ENCODE measurements at regions not wholly inside any gene's neighbourhood (a gene's known extent, or its start where the extent isn't known, plus 50 kb on each side); places are given as distances from the start of the nearest gene placed in this dataset.
A peak's percentile ranks its signal among the peaks of the same experiment; 100 is the strongest.
"Not testable (repeated sequence)": the region's sequence is repeated elsewhere in the genome, so short reads cannot be mapped to it uniquely, and the experiment has no call there.

- H3K4me3 Mint-ChIP-seq; H3K4me1 Mint-ChIP-seq (ENCODE audit: low read depth); H3K27me3 Mint-ChIP-seq (ENCODE audit: low read depth); intact Hi-C loops (cut with micrococcal nuclease); H3K9me3 Mint-ChIP-seq; H3K36me3 Mint-ChIP-seq (ENCODE audit: low read depth); CTCF ChIA-PET; H3K27ac Mint-ChIP-seq: not testable (repeated sequence)
- peak; percentile 56 for DNase-seq
These were observed 75.1 kb upstream of the TP53BP2 start for GRCh38 chr1:223920805-223921204.

- H3K27ac Mint-ChIP-seq; DNase-seq; intact Hi-C loops (cut with micrococcal nuclease); H3K9me3 Mint-ChIP-seq; CTCF ChIA-PET; H3K4me3 Mint-ChIP-seq; H3K27me3 Mint-ChIP-seq (ENCODE audit: low read depth); H3K4me1 Mint-ChIP-seq (ENCODE audit: low read depth); H3K36me3 Mint-ChIP-seq (ENCODE audit: low read depth): not testable (repeated sequence)
These were observed 69.7 kb upstream of the TP53BP2 start for GRCh38 chr1:223915476-223915875.

GRCh38 chr1:223913715-223914114, 68.0 kb upstream of the TP53BP2 start:
- intact Hi-C loops (cut with micrococcal nuclease); CTCF ChIA-PET: not testable (repeated sequence)

GRCh38 chr1:223907943-223908587, 62.3 kb upstream of the TP53BP2 start:
- H3K27ac Mint-ChIP-seq; H3K4me3 Mint-ChIP-seq; intact Hi-C loops (cut with micrococcal nuclease); H3K9me3 Mint-ChIP-seq; H3K4me1 Mint-ChIP-seq (ENCODE audit: low read depth); H3K36me3 Mint-ChIP-seq (ENCODE audit: low read depth); H3K27me3 Mint-ChIP-seq (ENCODE audit: low read depth): not testable (repeated sequence)
- CTCF ChIA-PET = interaction anchor here (1.2 to 1.6 kb wide), 2 partner anchors 96 to 133 kb away, joined by 3 to 10 read pairs; no protein-coding TSS in a partner anchor
- DNase-seq = peak; percentile 50

More at GRCh38 chr1:223913715-223914114, 68.0 kb upstream of the TP53BP2 start:
- H3K9me3 Mint-ChIP-seq; H3K4me3 Mint-ChIP-seq; H3K27me3 Mint-ChIP-seq (ENCODE audit: low read depth); H3K4me1 Mint-ChIP-seq (ENCODE audit: low read depth); H3K27ac Mint-ChIP-seq; H3K36me3 Mint-ChIP-seq (ENCODE audit: low read depth); DNase-seq: not testable (repeated sequence)

GRCh38 chr1:223903221-223903620, 57.5 kb upstream of the TP53BP2 start:
- H3K4me3 Mint-ChIP-seq; H3K27me3 Mint-ChIP-seq (ENCODE audit: low read depth); CTCF ChIA-PET; H3K36me3 Mint-ChIP-seq (ENCODE audit: low read depth); H3K4me1 Mint-ChIP-seq (ENCODE audit: low read depth); DNase-seq; H3K27ac Mint-ChIP-seq; H3K9me3 Mint-ChIP-seq: not testable (repeated sequence)
- intact Hi-C loops (cut with micrococcal nuclease) = loop anchor here (5.0 kb wide), 1 partner anchor 206 kb away; no protein-coding TSS in a partner anchor

- H3K27me3 Mint-ChIP-seq (ENCODE audit: low read depth); DNase-seq; H3K4me1 Mint-ChIP-seq (ENCODE audit: low read depth); H3K9me3 Mint-ChIP-seq; H3K36me3 Mint-ChIP-seq (ENCODE audit: low read depth); H3K27ac Mint-ChIP-seq; H3K4me3 Mint-ChIP-seq; CTCF ChIA-PET: not testable (repeated sequence)
- intact Hi-C loops (cut with micrococcal nuclease) = loop anchor here (5.0 kb wide), 1 partner anchor 202 kb away; no protein-coding TSS in a partner anchor
These were observed 54.0 kb upstream of the TP53BP2 start for GRCh38 chr1:223899775-223900174.

- H3K4me3 Mint-ChIP-seq; H3K27me3 Mint-ChIP-seq (ENCODE audit: low read depth); H3K36me3 Mint-ChIP-seq (ENCODE audit: low read depth); CTCF ChIA-PET; DNase-seq; H3K4me1 Mint-ChIP-seq (ENCODE audit: low read depth); intact Hi-C loops (cut with micrococcal nuclease); H3K27ac Mint-ChIP-seq; H3K9me3 Mint-ChIP-seq: not testable (repeated sequence)
These were observed 51.4 kb upstream of the TP53BP2 start for GRCh38 chr1:223897097-223897496.

GRCh38 chr1:223895950-223896349, 50.2 kb upstream of the TP53BP2 start:
- CTCF ChIA-PET; H3K36me3 Mint-ChIP-seq (ENCODE audit: low read depth): not testable (repeated sequence)

More at GRCh38 chr1:223895950-223896349, 50.2 kb upstream of the TP53BP2 start:
- H3K4me1 Mint-ChIP-seq (ENCODE audit: low read depth); H3K4me3 Mint-ChIP-seq; DNase-seq; H3K9me3 Mint-ChIP-seq; H3K27me3 Mint-ChIP-seq (ENCODE audit: low read depth); H3K27ac Mint-ChIP-seq; intact Hi-C loops (cut with micrococcal nuclease): not testable (repeated sequence)
